GM19438 (cell line): ENCODE measurements at regions not wholly inside any gene's neighbourhood (a gene's known extent, or its start where the extent isn't known, plus 50 kb on each side); places are given as distances from the start of the nearest gene placed in this dataset.

Experiments
- ATAC-seq: cut with Tn5 transposase; IDR thresholded peaks from one replicate; pipeline ENCODE4 v1.9.1; 2021; ENCODE audit warnings: low read depth; ENCODE audit not compliant: unreplicated experiment

DNA sequence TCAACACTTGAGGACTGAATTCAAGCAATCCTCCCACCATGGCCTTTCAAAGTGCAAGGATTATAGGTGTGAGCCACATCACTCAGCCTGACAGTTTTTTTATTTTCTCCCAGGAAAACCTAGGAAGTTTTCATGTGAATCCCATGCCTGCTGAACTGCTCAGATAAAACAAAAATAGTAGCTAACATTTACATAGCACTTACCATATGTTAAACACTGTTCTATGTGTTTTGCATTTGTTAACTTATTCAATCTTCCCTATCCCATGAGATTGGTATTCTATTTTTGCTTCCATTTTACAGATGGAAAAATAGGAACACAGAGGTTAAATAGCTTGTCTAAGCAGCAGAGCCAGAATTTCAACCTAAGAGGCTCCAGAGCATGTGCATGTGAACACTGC is 157.4 kb upstream of the KCTD1 start:
- ATAC-seq = no peak

DNA sequence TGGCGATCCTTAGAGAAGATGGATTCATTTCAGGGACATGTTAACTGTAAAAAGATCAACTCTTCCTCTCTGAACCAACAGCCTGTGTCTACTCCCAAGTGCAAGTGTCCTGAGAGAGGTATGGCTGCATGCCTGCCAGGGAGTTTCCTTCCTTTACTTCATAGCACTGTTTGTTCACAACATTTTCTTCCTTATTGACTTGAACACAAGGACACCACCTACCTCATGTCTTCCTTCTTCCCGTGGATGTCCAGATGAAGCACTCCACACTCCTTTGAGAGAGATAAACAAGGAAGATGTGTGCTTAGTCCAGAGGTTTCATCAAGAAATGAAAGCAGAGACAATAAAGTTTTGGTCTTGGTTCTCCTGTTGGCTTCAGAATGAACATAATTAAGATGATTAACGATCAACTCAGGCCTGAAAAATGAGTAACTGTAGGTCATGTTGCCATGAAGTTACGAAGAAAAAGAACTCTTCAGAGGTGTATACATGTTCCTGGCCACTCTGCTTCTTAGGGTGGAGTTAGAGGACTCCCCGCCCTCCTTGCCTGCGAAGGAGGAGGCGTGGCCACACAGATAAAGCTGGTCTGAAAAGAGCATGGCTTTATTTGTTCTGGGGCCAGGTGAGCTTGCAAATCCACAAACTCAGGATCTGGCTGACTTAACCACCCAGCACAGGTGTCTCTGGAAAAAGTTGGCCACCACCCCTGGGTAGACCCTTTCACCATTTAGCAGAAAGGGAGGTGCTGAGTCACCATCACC is 155.0 kb upstream of the KCTD1 start:
- ATAC-seq = no peak

GRCh38 chr18:26702086-26702485 is 153.7 kb upstream of the KCTD1 start:
- no peak for ATAC-seq

DNA sequence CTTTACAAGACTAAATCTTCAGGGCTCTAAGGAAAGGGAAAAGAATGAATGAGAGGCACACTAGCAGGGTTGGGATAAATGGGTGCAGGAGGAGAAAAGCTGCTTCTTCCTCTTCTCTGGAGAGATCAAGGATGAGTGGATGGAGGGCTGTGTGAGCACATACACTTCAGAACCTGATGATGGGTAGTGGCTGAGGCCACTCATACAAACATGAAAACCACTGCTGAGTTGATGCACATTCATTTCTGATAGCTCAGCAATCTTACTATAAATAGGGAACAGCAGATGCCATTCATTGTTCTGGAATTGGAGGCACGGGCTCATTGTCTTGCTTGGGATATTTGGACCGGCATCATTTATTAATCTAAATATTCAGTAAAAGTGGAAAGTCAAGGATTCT is 152.4 kb upstream of the KCTD1 start:
- ATAC-seq = no peak

DNA sequence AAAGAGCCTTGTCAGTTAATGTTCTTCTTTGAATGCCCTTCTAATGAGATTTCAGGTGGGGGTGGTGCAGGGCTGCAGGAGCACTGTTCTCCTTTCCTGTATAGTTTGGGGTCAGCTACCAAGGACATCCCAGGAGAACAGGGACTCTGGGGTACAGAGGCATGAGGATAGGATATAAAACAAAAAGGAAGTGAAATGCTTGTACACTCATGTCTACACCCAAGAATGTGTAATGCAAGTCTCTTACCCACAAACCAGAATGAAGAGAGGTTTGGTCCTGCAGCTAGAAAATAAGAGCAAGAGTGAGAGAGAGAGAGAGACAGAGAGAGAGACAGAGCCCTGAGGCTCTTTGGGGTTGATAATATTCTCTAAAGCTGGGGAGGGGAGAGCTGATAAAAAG is 151.8 kb upstream of the KCTD1 start:
- no peak for ATAC-seq

GRCh38 chr18:26697186-26697884 is 149.0 kb upstream of the KCTD1 start:
- ATAC-seq = no peak

- no peak for ATAC-seq
Measured at GRCh38 chr18:26696786-26697185, 148.4 kb upstream of the KCTD1 start.

DNA sequence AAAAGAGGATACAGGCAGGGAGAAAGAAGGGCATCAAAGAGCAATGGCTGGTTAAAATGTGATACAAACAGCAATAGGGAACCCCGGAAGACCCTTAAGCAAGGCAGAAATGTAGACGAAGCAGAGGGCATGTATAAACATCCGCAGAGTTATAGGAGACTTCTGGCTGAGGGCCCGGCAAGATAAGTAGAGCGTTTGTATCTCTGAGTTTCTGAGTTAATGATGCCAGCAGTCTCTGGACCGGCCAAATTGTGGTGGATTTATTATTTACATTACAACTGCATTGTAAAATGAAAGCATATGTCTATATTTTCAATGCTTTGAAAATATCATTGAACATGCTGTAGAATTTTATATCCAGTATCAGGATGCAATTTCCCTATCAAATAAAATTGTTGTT is 148.0 kb upstream of the KCTD1 start:
- no peak for ATAC-seq

DNA sequence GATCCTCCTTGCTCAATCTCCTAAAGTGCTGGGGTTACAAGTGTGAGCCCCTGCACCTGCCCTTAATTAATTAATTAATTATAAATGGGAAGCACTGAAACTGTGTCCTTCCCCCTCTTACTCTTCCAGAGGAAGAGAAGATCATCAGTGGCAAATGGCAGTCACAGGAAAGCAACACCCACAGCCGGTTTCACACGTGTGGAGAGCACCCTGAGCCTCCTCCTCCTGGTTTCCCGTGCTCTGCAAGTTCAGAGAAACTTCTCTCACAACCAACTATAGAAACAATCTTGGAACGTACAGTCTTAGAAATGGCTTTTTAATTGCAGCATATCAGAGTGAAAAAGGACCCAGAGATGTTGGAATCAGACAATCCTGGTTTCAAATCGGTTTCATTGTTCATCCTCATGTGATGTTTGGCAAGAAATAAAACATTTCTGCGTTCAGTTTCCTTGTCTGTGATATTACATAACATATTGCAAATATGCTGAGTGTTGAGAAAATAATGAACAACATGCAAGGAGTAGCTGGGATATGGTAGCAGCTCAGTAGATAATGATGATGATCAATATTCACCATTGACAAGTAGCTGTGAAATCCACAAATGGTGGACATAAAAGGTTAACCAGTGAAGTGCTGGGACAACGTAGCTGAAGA is 141.0 kb upstream of the KCTD1 start:
- ATAC-seq = no peak

GRCh38 chr18:26686532-26686931 is 138.2 kb upstream of the KCTD1 start:
- ATAC-seq = no peak

GRCh38 chr18:26685438-26686157 is 137.2 kb upstream of the KCTD1 start:
- no peak for ATAC-seq

DNA sequence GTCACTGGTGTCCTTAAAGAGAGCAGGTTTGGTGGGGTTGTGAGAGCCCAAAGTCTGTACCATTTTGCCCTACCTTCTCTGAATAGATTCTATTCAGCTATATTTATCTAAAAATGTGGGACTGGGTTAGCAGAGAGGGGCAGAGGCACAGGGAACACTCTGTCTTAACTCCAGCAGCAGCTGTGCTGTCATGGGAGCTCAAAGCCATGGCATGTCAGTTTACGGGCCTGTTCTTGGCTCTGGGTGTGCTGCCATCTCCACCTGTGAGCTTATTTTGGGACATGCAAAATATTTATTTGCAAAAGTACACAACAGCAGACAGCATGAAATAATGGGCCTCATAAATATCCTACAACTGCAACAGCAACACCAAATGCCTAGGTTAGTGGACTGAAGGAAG is 129.6 kb upstream of the KCTD1 start:
- no peak for ATAC-seq

DNA sequence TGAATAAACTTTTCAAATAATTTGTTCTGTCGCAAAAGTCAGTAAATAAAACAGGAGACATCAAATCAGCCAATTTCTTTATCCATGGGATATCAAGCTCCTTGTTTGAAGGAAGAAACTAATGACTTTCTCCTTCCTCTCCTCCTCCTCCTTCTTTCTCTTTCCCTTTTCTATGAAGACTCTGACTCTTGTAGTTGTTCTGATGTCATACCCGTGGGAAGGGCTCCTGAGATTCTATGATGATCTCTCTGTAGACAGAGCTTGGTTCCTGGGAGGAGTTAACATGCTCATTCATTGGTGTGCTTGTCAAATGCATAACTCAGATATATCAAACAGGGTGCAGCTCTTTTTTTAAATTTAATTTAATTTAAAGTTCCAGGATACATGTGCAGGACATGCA is 118.7 kb upstream of the KCTD1 start:
- no peak for ATAC-seq

GRCh38 chr18:26662996-26663395 is 114.6 kb upstream of the KCTD1 start:
- ATAC-seq = no peak

GRCh38 chr18:26657631-26658581 is 109.6 kb upstream of the KCTD1 start:
- ATAC-seq = no peak

DNA sequence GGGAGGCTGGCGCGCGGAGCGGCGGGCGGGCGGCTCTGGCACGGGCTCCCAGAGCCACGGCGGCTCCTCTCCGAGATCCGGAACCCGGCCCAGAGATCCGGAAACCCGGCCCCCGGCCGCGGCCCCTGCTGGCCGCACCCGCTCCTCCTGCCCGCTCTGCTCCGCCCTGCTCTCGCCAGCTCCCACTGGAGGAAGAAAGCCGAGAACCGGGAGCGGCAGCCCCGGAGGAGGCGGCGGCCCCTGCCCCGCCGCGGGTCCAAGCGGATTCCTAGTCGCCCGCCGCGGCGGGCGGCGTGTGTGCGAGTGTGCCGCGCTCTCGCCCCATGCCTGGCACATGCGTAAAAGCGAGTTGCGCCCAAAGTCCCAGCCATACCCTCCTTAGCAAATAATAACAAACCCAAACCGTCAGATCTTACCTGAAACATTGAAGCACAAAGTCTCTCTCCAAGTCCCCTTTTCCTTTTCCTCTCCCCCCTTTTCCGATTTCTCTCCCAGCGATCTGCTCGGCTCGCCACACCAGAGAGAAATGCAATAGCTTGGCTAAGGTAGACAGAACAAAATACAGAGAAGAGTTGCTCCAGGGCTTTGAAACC is 108.7 kb upstream of the KCTD1 start:
- ATAC-seq = peak; percentile 79

GRCh38 chr18:26656431-26656943 is 108.1 kb upstream of the KCTD1 start:
- peak; percentile 40 for ATAC-seq

- peak; percentile 13 for ATAC-seq
Measured at GRCh38 chr18:26655525-26656430, 107.4 kb upstream of the KCTD1 start.
